OCI-LY1 (cell line): ENCODE measurements at regions not wholly inside any gene's neighbourhood (a gene's known extent, or its start where the extent isn't known, plus 50 kb on each side); places are given as distances from the start of the nearest gene placed in this dataset.

Source experiments
- H2AFZ ChIP-seq: fragments of 200-600 bp; sonication (generic), shearing (Covaris generic); 2 replicates; pipeline ENCODE4 v1.6.0; 2014; ENCODE audit warnings: antibody characterized with exemption, mild to moderate bottlenecking, low read length
- H3F3A ChIP-seq: fragments of 200-600 bp; sonication (generic), shearing (Covaris generic); 2 replicates; pipeline ENCODE4 v1.6.0; 2014; ENCODE audit warnings: mild to moderate bottlenecking, antibody characterized with exemption, low read length, moderate library complexity; ENCODE audit not compliant: insufficient read depth
- H3K27ac ChIP-seq: fragments of 200-600 bp; sonication (generic); 2 replicates; pipeline ENCODE4 v1.5.1; 2014; ENCODE audit warnings: low read length, mixed run types, mild to moderate bottlenecking, low read depth; ENCODE audit not compliant: poor library complexity, severe bottlenecking
- H3K27me3 ChIP-seq: fragments of 200-600 bp; sonication (generic); 2 replicates; pipeline ENCODE4 v1.6.0; 2014; ENCODE audit warnings: antibody characterized with exemption, mild to moderate bottlenecking, low read length, moderate library complexity; ENCODE audit not compliant: insufficient read depth
- H3K36me3 ChIP-seq: fragments of 200-600 bp; sonication (generic); 2 replicates; pipeline ENCODE4 v1.6.1; 2014; ENCODE audit warnings: mild to moderate bottlenecking, antibody characterized with exemption, low read length, moderate library complexity, mixed read lengths; ENCODE audit not compliant: insufficient read depth
- H3K4me1 ChIP-seq: fragments of 200-600 bp; sonication (generic); 2 replicates; pipeline ENCODE4 v1.5.1; 2014; ENCODE audit warnings: mild to moderate bottlenecking, low read length, moderate library complexity; ENCODE audit not compliant: insufficient read depth, severe bottlenecking
- H3K4me2 ChIP-seq: fragments of 200-600 bp; sonication (generic), shearing (Covaris generic); 2 replicates; pipeline ENCODE4 v1.6.1; 2014; ENCODE audit warnings: low read length
- H3K4me3 ChIP-seq: fragments of 200-600 bp; sonication (generic); 2 replicates; pipeline ENCODE4 v1.5.1; 2014; ENCODE audit warnings: low read length, low read depth, mild to moderate bottlenecking, mixed read lengths; ENCODE audit not compliant: poor library complexity, severe bottlenecking
- H3K79me2 ChIP-seq: fragments of 200-600 bp; shearing (Covaris generic); 2 replicates; pipeline ENCODE4 v1.6.1; 2016; ENCODE audit warnings: mixed run types, low read length, mixed read lengths; ENCODE audit not compliant: insufficient read depth
- H3K9ac ChIP-seq: fragments of 200-600 bp; sonication (generic), shearing (Covaris generic); 2 replicates; pipeline ENCODE4 v1.6.1; 2014; ENCODE audit warnings: mild to moderate bottlenecking, low read length, mixed read lengths
- H3K9me2 ChIP-seq: fragments of 200-600 bp; sonication (generic), shearing (Covaris generic); 2 replicates; pipeline ENCODE4 v1.6.1; 2014; ENCODE audit warnings: low read depth, mild to moderate bottlenecking, low read length, mixed read lengths
- H3K9me3 ChIP-seq: fragments of 200-600 bp; shearing (Covaris generic); 2 replicates; pipeline ENCODE4 v1.6.1; 2014; ENCODE audit warnings: low read length, mixed read lengths
- H4K20me1 ChIP-seq: fragments of 200-600 bp; sonication (generic), shearing (Covaris generic); 2 replicates; pipeline ENCODE4 v1.6.0; 2016; ENCODE audit warnings: mild to moderate bottlenecking, low read length; ENCODE audit not compliant: insufficient read depth
- EZH2 ChIP-seq: fragments of 200-600 bp; sonication (generic), shearing (Covaris generic); IDR thresholded peaks from 2 replicates; pipeline ENCODE4 v1.8.0; 2017; ENCODE audit warnings: borderline replicate concordance, mixed run types, mild to moderate bottlenecking, antibody characterized with exemption, low read length, moderate library complexity, mixed read lengths
- TF ChIP-seq, protein P1 (sequence below): fragments of 200-600 bp; sonication (generic), shearing (Covaris generic); IDR thresholded peaks from 2 replicates; pipeline ENCODE4 v1.5.1; 2017; ENCODE audit warnings: mild to moderate bottlenecking, antibody characterized with exemption, low read length, moderate library complexity, mixed read lengths

GRCh38 chrX:121858867-121859647 lies 811.6 kb downstream of the GLUD2 start:
- H3K36me3 ChIP-seq: no peaks in the 10 kb centered on the region
- no peak overlapping the region for H3K4me2 ChIP-seq
- no peak overlapping the region for H3K27ac ChIP-seq
- no peaks in the 10 kb centered on the region for H3K79me2 ChIP-seq
- no peak overlapping the region for H3K4me3 ChIP-seq
- H3K9ac ChIP-seq: no peak overlapping the region
- no peaks in the 10 kb centered on the region for H3K4me1 ChIP-seq
- H3K27me3 ChIP-seq: no peaks in the 10 kb centered on the region
- no peaks in the 10 kb centered on the region for H3F3A ChIP-seq
- no peak for TF ChIP-seq EZH2
- TF ChIP-seq, protein P1, sequence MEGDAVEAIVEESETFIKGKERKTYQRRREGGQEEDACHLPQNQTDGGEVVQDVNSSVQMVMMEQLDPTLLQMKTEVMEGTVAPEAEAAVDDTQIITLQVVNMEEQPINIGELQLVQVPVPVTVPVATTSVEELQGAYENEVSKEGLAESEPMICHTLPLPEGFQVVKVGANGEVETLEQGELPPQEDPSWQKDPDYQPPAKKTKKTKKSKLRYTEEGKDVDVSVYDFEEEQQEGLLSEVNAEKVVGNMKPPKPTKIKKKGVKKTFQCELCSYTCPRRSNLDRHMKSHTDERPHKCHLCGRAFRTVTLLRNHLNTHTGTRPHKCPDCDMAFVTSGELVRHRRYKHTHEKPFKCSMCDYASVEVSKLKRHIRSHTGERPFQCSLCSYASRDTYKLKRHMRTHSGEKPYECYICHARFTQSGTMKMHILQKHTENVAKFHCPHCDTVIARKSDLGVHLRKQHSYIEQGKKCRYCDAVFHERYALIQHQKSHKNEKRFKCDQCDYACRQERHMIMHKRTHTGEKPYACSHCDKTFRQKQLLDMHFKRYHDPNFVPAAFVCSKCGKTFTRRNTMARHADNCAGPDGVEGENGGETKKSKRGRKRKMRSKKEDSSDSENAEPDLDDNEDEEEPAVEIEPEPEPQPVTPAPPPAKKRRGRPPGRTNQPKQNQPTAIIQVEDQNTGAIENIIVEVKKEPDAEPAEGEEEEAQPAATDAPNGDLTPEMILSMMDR: no peak
- no peak overlapping the region for H2AFZ ChIP-seq
- H4K20me1 ChIP-seq: no peaks in the 10 kb centered on the region
- H3K9me2 ChIP-seq: no peaks in the 10 kb centered on the region
- H3K9me3 ChIP-seq: no peaks in the 10 kb centered on the region

DNA sequence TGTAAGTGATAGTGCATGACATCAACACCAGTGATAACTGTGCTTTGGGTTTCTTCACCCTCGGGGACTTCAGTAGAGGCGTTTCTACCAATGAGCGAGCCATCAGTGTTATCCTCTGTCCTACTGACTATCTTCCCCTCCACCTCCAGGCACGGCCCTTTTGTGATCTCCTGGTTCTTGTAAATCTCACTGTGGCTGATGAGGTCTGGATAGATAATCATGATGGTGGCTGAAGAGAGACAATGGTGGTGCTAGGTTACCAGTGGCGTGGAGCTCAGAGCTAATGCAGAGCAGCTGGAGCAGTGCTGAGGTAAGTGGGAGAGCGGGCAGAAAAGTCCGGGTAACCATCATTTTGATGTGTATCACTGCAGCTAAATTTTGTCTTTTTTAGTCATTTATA lies 816.6 kb downstream of the GLUD2 start:
- Histone ChIP-seq H3K4me1 (no peaks in the 10 kb centered on the region), H3K9ac (no peak overlapping the region), H3K9me2 (no peaks in the 10 kb centered on the region), H3F3A (no peaks in the 10 kb centered on the region), H3K9me3 (no peaks in the 10 kb centered on the region), H2AFZ (no peak overlapping the region), H3K4me3 (no peak overlapping the region), H3K36me3 (no peaks in the 10 kb centered on the region), H3K27ac (no peak overlapping the region), H3K27me3 (no peaks in the 10 kb centered on the region), H3K4me2 (no peak overlapping the region), H4K20me1 (no peaks in the 10 kb centered on the region), H3K79me2 (no peaks in the 10 kb centered on the region)
- no peak for TF ChIP-seq EZH2
- TF ChIP-seq, protein P1: no peak

GRCh38 chrX:121864561-121864960 lies 817.2 kb downstream of the GLUD2 start:
- Histone ChIP-seq H3K4me3 (no peak overlapping the region), H3K9me3 (no peaks in the 10 kb centered on the region), H3K9me2 (no peaks in the 10 kb centered on the region), H3K27me3 (no peaks in the 10 kb centered on the region), H3F3A (no peaks in the 10 kb centered on the region), H3K27ac (no peak overlapping the region), H3K36me3 (no peaks in the 10 kb centered on the region), H4K20me1 (no peaks in the 10 kb centered on the region), H3K79me2 (no peaks in the 10 kb centered on the region), H2AFZ (no peak overlapping the region), H3K4me1 (no peaks in the 10 kb centered on the region), H3K9ac (no peak overlapping the region), H3K4me2 (no peak overlapping the region)
- TF ChIP-seq EZH2: no peak
- TF ChIP-seq, protein P1: no peak
